ENCODE measurements at regions not wholly inside any gene's neighbourhood (a gene's known extent, or its start where the extent isn't known, plus 50 kb on each side); places are given as distances from the start of the nearest gene placed in this dataset.

DNA sequence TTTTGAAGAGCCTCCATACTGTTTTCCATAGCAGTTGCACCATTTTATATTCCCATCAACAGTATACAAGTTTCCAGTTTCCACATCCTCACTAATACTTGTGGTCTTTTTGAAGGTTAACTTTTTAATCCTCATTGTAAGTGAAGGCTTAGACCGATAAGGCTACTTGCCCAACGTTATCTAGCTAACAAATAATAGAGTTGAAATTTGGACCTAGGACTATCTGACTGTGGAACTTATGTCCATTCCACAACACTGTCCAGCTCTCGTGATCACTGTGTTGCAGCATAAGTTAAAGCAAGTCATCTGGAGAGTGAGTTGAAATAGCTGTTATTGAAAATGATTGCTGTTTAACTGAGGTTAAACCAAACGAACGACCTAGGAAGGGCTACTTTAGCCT, 84.0 kb downstream of the ZNF92 start:
- TF ChIP-seq ZNF350 (CRISPR knock-in tag; IDR thresholded peaks at IDR 0.05; ENCODE audit: borderline replicate concordance, low read depth) (no peak), POLR2A (IDR thresholded peaks at IDR 0.05; ENCODE audit: insufficient read depth in 1 of 2, low read depth in 2 of 2, low read length in 2 of 2) (no peak), ZNF777 (CRISPR knock-in tag; IDR thresholded peaks at IDR 0.05) (no peak), SRSF1 (optimal IDR thresholded peaks at IDR 0.05; ENCODE audit: low read depth, low read length) (no peak)
- TF ChIP-seq, protein P1, sequence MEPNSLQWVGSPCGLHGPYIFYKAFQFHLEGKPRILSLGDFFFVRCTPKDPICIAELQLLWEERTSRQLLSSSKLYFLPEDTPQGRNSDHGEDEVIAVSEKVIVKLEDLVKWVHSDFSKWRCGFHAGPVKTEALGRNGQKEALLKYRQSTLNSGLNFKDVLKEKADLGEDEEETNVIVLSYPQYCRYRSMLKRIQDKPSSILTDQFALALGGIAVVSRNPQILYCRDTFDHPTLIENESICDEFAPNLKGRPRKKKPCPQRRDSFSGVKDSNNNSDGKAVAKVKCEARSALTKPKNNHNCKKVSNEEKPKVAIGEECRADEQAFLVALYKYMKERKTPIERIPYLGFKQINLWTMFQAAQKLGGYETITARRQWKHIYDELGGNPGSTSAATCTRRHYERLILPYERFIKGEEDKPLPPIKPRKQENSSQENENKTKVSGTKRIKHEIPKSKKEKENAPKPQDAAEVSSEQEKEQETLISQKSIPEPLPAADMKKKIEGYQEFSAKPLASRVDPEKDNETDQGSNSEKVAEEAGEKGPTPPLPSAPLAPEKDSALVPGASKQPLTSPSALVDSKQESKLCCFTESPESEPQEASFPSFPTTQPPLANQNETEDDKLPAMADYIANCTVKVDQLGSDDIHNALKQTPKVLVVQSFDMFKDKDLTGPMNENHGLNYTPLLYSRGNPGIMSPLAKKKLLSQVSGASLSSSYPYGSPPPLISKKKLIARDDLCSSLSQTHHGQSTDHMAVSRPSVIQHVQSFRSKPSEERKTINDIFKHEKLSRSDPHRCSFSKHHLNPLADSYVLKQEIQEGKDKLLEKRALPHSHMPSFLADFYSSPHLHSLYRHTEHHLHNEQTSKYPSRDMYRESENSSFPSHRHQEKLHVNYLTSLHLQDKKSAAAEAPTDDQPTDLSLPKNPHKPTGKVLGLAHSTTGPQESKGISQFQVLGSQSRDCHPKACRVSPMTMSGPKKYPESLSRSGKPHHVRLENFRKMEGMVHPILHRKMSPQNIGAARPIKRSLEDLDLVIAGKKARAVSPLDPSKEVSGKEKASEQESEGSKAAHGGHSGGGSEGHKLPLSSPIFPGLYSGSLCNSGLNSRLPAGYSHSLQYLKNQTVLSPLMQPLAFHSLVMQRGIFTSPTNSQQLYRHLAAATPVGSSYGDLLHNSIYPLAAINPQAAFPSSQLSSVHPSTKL (CRISPR knock-in tag; IDR thresholded peaks at IDR 0.05): peak; percentile 80
